ENCODE measurements at regions not wholly inside any gene's neighbourhood (a gene's known extent, or its start where the extent isn't known, plus 50 kb on each side); places are given as distances from the start of the nearest gene placed in this dataset.
"Not testable (repeated sequence)": the region's sequence is repeated elsewhere in the genome, so short reads cannot be mapped to it uniquely, and the experiment has no call there.

GRCh38 chr14:40652089-40652691 is 954.5 kb upstream of the LRFN5 start:
- H3K27ac Mint-ChIP-seq = peak overlapping the region in 1 of 7 donors; percentile 31
- no peak overlapping the region for H3K4me2 ChIP-seq (replicated peaks; ENCODE audit: extremely low read depth, low read length, poor library complexity, severe bottlenecking)
- H3K9me3 Mint-ChIP-seq = peaks cover 0 to 8% (median 3%) of the 10 kb centered on the region in 7 donors
- H3K4me3 Mint-ChIP-seq = no peak overlapping the region
- H3K9me3 ChIP-seq (replicated peaks in 1 of 2; ENCODE audit: control insufficient read depth in 1 of 2, insufficient read depth in 1 of 2, low read length in 2 of 2) = no peaks in the 10 kb centered on the region
- H4K20me1 ChIP-seq (ENCODE audit: insufficient read depth, low read length) = no peaks in the 10 kb centered on the region
- TF ChIP-seq, protein P1, sequence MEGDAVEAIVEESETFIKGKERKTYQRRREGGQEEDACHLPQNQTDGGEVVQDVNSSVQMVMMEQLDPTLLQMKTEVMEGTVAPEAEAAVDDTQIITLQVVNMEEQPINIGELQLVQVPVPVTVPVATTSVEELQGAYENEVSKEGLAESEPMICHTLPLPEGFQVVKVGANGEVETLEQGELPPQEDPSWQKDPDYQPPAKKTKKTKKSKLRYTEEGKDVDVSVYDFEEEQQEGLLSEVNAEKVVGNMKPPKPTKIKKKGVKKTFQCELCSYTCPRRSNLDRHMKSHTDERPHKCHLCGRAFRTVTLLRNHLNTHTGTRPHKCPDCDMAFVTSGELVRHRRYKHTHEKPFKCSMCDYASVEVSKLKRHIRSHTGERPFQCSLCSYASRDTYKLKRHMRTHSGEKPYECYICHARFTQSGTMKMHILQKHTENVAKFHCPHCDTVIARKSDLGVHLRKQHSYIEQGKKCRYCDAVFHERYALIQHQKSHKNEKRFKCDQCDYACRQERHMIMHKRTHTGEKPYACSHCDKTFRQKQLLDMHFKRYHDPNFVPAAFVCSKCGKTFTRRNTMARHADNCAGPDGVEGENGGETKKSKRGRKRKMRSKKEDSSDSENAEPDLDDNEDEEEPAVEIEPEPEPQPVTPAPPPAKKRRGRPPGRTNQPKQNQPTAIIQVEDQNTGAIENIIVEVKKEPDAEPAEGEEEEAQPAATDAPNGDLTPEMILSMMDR (IDR thresholded peaks at IDR 0.05) = no peak
- H3K36me3 ChIP-seq (replicated peaks in 1 of 2; ENCODE audit: control insufficient read depth in 1 of 2, insufficient read depth in 2 of 2, low read length in 2 of 2) = no peaks in the 10 kb centered on the region
- H3K9ac ChIP-seq (ENCODE audit: insufficient read depth, low read length, poor library complexity, severe bottlenecking) = no peak overlapping the region
- H3K27ac ChIP-seq (ENCODE audit: low read depth in 1 of 2, low read length in 2 of 2) = no peak overlapping the region
- intact Hi-C loops (cut with micrococcal nuclease) = no loop called here
- no peaks in the 10 kb centered on the region for H3K79me2 ChIP-seq (ENCODE audit: insufficient read depth, low read length)
- no peak overlapping the region for H3K4me3 ChIP-seq (replicated peaks in 1 of 3; ENCODE audit: low read depth in 2 of 3, low read length in 3 of 3)
- DNase-seq = no peak
- no peaks in the 10 kb centered on the region for H3K4me1 Mint-ChIP-seq
- no peak overlapping the region for H2AFZ ChIP-seq (ENCODE audit: insufficient read depth, low read depth, low read length, poor library complexity, severe bottlenecking)
- no peaks in the 10 kb centered on the region for H3K36me3 Mint-ChIP-seq
- H3K27me3 Mint-ChIP-seq (ENCODE audit: low read depth in 3 of 3) = no peaks in the 10 kb centered on the region
- no peaks in the 10 kb centered on the region for H3K4me1 ChIP-seq (ENCODE audit: control insufficient read depth in 1 of 2, insufficient read depth in 2 of 2, low read length in 2 of 2)
- H3K27me3 ChIP-seq (ENCODE audit: control insufficient read depth in 2 of 2, insufficient read depth in 2 of 2, low read length in 2 of 2) = no peaks in the 10 kb centered on the region

GRCh38 chr14:40630471-40630870 is 976.2 kb upstream of the LRFN5 start:
- DNase-seq = no peak
- Histone ChIP-seq H3K4me2 (replicated peaks; ENCODE audit: extremely low read depth, low read length, poor library complexity, severe bottlenecking) (no peak overlapping the region), H3K36me3 (replicated peaks in 1 of 2; ENCODE audit: control insufficient read depth in 1 of 2, insufficient read depth in 2 of 2, low read length in 2 of 2) (no peaks in the 10 kb centered on the region), H3K27me3 (ENCODE audit: control insufficient read depth in 2 of 2, insufficient read depth in 2 of 2, low read length in 2 of 2) (no peaks in the 10 kb centered on the region), H3K4me1 (ENCODE audit: control insufficient read depth in 1 of 2, insufficient read depth in 2 of 2, low read length in 2 of 2) (no peaks in the 10 kb centered on the region), H3K9ac (ENCODE audit: insufficient read depth, low read length, poor library complexity, severe bottlenecking) (no peak overlapping the region), H4K20me1 (ENCODE audit: insufficient read depth, low read length) (no peaks in the 10 kb centered on the region), H3K79me2 (ENCODE audit: insufficient read depth, low read length) (no peaks in the 10 kb centered on the region), H3K4me3 (replicated peaks in 1 of 3; ENCODE audit: low read depth in 2 of 3, low read length in 3 of 3) (no peak overlapping the region), H3K27ac (ENCODE audit: low read depth in 1 of 2, low read length in 2 of 2) (no peak overlapping the region), H3K9me3 (replicated peaks in 1 of 2; ENCODE audit: control insufficient read depth in 1 of 2, insufficient read depth in 1 of 2, low read length in 2 of 2) (no peaks in the 10 kb centered on the region), H2AFZ (ENCODE audit: insufficient read depth, low read depth, low read length, poor library complexity, severe bottlenecking) (no peak overlapping the region)
- TF ChIP-seq, protein P1 (IDR thresholded peaks at IDR 0.05) = no peak
- no peaks in the 10 kb centered on the region for H3K27me3 Mint-ChIP-seq (ENCODE audit: low read depth in 3 of 3)
- H3K36me3 Mint-ChIP-seq = no peaks in the 10 kb centered on the region
- H3K9me3 Mint-ChIP-seq = peaks cover 0 to 6% (median 0%) of the 10 kb centered on the region in 7 donors
- no CpG with 5 or more reads among the region's 1 CpG for WGBS (ENCODE audit: insufficient coverage)
- no peak overlapping the region for H3K4me3 Mint-ChIP-seq
- intact Hi-C loops (cut with micrococcal nuclease) = no loop called here
- H3K27ac Mint-ChIP-seq = no peak overlapping the region
- no peaks in the 10 kb centered on the region for H3K4me1 Mint-ChIP-seq

DNA sequence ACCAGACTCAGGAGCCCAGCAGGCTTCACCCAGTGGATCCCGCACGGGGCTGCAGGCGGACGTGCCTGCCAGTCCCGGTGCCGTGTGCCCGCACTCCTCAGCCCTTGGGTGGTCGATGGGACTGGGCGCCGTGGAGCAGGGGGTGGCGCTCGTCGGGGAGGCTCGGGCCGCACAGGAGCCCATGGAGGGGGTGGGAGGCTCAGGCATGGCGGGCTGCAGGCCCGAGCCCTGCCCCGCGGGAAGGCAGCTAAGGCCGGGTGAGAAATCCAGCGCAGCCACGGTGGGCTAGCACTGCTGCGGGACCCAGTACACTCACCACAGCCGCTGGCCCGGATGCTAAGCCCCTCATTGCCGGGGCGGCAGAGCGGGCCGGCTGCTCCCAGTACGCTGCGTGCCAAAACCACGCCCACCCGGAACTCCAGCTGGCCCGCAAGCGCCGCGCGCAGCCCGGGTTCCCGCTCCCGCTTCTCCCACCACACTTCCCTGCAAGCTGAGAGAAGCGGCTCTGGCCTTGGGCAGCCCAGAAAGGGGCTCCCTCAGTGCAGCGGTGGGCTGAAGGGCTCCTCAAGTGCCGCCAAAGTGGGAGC is 977.0 kb upstream of the LRFN5 start:
- H3K4me3 Mint-ChIP-seq; H3K36me3 ChIP-seq (replicated peaks in 1 of 2; ENCODE audit: control insufficient read depth in 1 of 2, insufficient read depth in 2 of 2, low read length in 2 of 2); H3K9me3 ChIP-seq (replicated peaks in 1 of 2; ENCODE audit: control insufficient read depth in 1 of 2, insufficient read depth in 1 of 2, low read length in 2 of 2); H3K79me2 ChIP-seq (ENCODE audit: insufficient read depth, low read length); H3K9me3 Mint-ChIP-seq; DNase-seq; H3K27ac ChIP-seq (ENCODE audit: low read depth in 1 of 2, low read length in 2 of 2); H3K27me3 Mint-ChIP-seq (ENCODE audit: low read depth in 3 of 3); H3K4me3 ChIP-seq (replicated peaks in 1 of 3; ENCODE audit: low read depth in 2 of 3, low read length in 3 of 3); H3K27ac Mint-ChIP-seq; H3K4me2 ChIP-seq (replicated peaks; ENCODE audit: extremely low read depth, low read length, poor library complexity, severe bottlenecking); H3K36me3 Mint-ChIP-seq; H3K4me1 ChIP-seq (ENCODE audit: control insufficient read depth in 1 of 2, insufficient read depth in 2 of 2, low read length in 2 of 2); H3K4me1 Mint-ChIP-seq; H3K9ac ChIP-seq (ENCODE audit: insufficient read depth, low read length, poor library complexity, severe bottlenecking); intact Hi-C loops (cut with micrococcal nuclease); H2AFZ ChIP-seq (ENCODE audit: insufficient read depth, low read depth, low read length, poor library complexity, severe bottlenecking); H4K20me1 ChIP-seq (ENCODE audit: insufficient read depth, low read length); H3K27me3 ChIP-seq (ENCODE audit: control insufficient read depth in 2 of 2, insufficient read depth in 2 of 2, low read length in 2 of 2): not testable (repeated sequence)
- 95% methylated on average over 27 of the region's 44 CpGs for WGBS (ENCODE audit: insufficient coverage)
